DMS53 (cell line): ENCODE measurements at regions not wholly inside any gene's neighbourhood (a gene's known extent, or its start where the extent isn't known, plus 50 kb on each side); places are given as distances from the start of the nearest gene placed in this dataset.
"Not testable (repeated sequence)": the region's sequence is repeated elsewhere in the genome, so short reads cannot be mapped to it uniquely, and the experiment has no call there.

ENCODE experiments used
- DNase-seq: peaks from one replicate; lab custom pipeline; 2025; lab: John Stamatoyannopoulos, UW

GRCh38 chr17:83019376-83019775, 60.0 kb upstream of the METRNL start:
- no peak for DNase-seq

GRCh38 chr17:83024218-83024971, 55.0 kb upstream of the METRNL start:
- no peak for DNase-seq

- no peak for DNase-seq
Observed at GRCh38 chr17:83025636-83026280, 53.7 kb upstream of the METRNL start.

GRCh38 chr17:83026311-83026811, 53.0 kb upstream of the METRNL start:
- DNase-seq, result no peak

- DNase-seq, result not testable (repeated sequence)
Observed at GRCh38 chr17:83026921-83027320, 52.5 kb upstream of the METRNL start.

DNA sequence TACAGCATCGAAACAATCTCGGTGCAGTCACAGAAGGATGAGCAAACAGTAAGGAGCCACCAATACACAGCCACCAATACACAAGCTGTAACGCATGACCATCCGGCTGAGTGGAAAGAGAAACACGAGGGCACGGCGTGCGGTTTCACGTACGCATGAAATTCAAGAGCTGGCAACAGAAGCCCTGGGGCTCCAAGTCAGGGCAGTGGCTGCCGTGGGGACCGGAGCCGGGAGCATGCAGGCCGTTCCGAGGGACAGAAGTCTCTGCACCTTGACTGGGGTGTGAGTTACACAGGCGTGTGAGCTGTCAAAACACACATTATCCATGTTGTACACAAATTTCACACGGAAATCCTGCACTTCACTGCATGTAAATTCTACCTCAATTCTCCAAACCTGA, 50.6 kb upstream of the METRNL start:
- no peak for DNase-seq

DNA sequence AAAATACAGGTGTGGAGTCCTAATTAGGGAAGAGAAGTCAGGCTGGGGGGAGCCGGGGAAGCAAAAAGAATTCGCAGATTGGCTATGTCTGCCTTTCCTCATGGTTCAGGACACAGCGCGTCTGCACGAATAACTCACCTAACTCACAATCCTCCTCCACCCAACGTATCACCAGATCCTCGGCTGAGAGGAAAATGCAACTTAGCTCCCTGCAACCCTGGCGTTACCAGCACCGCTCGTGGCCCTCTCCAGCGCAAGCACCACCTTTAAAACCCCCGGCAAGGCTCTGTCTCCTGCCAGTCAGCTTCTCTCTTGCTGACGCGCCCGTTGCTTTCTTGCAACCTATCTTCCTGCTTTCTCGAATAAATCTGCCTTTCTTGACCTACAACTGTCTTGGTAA, 49.8 kb upstream of the METRNL start:
- DNase-seq, result no peak
